IPS DF 6.9 (cell line): ENCODE measurements at regions not wholly inside any gene's neighbourhood (a gene's known extent, or its start where the extent isn't known, plus 50 kb on each side); places are given as distances from the start of the nearest gene placed in this dataset.

Source experiments
- DNase-seq: peaks from one replicate; pipeline ENCODE4 v3.0.0-alpha.2; 2013; ENCODE audit warnings: low read depth, low spot score
- H3K27ac ChIP-seq: one replicate; pipeline ENCODE4 v1.5.1; 2013; ENCODE audit warnings: low read length, control low read depth
- H3K27me3 ChIP-seq: 2 replicates; pipeline ENCODE4 v1.6.1; 2013; ENCODE audit warnings: mild to moderate bottlenecking, low read length; ENCODE audit not compliant: control insufficient read depth, insufficient read depth
- H3K36me3 ChIP-seq: 2 replicates; pipeline ENCODE4 v1.6.1; 2013; ENCODE audit warnings: low read length; ENCODE audit not compliant: control insufficient read depth, insufficient read depth
- H3K4me1 ChIP-seq: 2 replicates; pipeline ENCODE4 v1.6.1; 2013; ENCODE audit warnings: low read length; ENCODE audit not compliant: control insufficient read depth, insufficient read depth
- H3K4me3 ChIP-seq: 2 replicates; pipeline ENCODE4 v1.5.1; 2013; ENCODE audit warnings: mild to moderate bottlenecking, low read length
- H3K9me3 ChIP-seq: 2 replicates; pipeline ENCODE4 v1.6.1; 2013; ENCODE audit warnings: low read length, inconsistent platforms; ENCODE audit not compliant: control insufficient read depth, insufficient read depth
- WGBS: extraction: QIAGEN DNeasy Blood & Tissue Kit; methylation state at CpG from one replicate; pipeline ENCODE4 v1.1.7; 2013; ENCODE audit warnings: mixed read lengths, missing lambda C conversion rate; ENCODE audit not compliant: insufficient read length, insufficient coverage; 5-methylcytosine and 5-hydroxymethylcytosine counted together

DNA sequence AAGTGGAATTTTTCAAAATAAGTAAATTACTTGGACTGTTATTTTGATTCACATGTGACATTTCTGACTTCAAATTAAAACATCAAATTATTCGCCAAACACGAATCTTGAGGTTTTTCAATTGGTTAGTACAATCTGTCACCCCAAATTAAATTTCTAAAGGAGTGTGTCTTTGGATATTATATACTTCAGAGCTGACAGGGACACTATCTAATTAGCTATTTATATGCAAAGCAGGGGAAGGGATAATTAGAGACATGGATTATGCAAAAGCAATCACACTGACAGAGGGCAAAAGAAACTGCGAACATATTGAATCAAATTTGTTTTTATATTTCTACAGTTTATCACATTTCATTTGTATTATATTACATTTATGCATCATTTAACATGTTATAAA, 433.0 kb downstream of the KIF2B start:
- WGBS: no CpG with 5 or more reads among the region's 3 CpGs
- Histone ChIP-seq H3K9me3 (no peaks in the 10 kb centered on the region), H3K4me1 (no peaks in the 10 kb centered on the region), H3K4me3 (no peak overlapping the region), H3K27me3 (no peaks in the 10 kb centered on the region), H3K36me3 (no peaks in the 10 kb centered on the region), H3K27ac (no peak overlapping the region)
- no peak for DNase-seq

DNA sequence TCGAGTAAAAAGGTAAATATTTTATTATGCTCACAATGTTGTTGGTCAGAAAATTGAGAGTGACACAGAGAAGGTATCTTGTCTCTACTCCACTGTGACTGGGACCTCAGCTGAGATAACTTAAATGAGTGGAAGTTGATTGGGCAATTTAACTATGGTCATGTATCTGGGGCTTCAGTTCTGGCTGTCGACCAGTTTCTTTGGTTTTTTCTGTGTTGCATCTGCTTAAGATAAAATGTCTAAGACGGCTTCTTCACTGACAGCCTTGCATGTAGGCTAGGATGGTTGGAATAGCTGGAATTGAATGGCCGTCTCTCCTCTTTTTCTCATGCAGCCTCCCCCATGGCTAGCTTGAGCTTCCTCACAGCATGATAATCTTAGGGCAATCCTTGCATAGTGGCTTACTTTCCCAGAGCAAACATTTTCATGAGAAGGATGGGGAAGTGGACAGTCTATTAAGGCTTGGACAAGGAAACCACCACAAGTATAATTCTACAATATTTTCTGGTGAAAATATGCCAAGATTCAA, 433.7 kb downstream of the KIF2B start:
- DNase-seq: peak; percentile 27
- WGBS: no CpG with 5 or more reads among the region's 4 CpGs
- Histone ChIP-seq H3K27ac (no peak overlapping the region), H3K4me3 (no peak overlapping the region), H3K4me1 (no peaks in the 10 kb centered on the region), H3K9me3 (no peaks in the 10 kb centered on the region), H3K36me3 (no peaks in the 10 kb centered on the region), H3K27me3 (no peaks in the 10 kb centered on the region)

DNA sequence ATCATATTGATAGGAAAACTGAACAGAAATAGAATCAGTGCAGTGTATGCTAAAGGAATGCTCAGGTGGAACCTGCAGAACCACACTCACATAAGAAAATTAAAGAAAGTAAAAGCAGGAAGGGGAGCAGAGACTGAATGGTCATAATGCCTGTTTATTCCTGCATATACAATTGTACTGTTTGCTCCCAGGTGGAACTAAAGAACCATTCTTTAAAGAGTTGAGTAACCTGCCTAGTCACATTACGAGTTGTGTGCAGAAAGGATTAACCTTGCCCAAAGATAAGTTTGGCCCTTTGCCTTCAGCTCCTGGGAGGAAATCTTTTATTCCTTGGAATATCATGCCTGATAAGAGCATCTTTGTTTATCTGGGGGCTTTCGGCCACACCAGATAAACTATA, 434.7 kb downstream of the KIF2B start:
- no peak overlapping the region for H3K27ac ChIP-seq
- H3K4me3 ChIP-seq: no peak overlapping the region
- no CpG with 5 or more reads among the region's 2 CpGs for WGBS
- no peaks in the 10 kb centered on the region for H3K4me1 ChIP-seq
- no peaks in the 10 kb centered on the region for H3K9me3 ChIP-seq
- H3K27me3 ChIP-seq: no peaks in the 10 kb centered on the region
- no peaks in the 10 kb centered on the region for H3K36me3 ChIP-seq
- no peak for DNase-seq

DNA sequence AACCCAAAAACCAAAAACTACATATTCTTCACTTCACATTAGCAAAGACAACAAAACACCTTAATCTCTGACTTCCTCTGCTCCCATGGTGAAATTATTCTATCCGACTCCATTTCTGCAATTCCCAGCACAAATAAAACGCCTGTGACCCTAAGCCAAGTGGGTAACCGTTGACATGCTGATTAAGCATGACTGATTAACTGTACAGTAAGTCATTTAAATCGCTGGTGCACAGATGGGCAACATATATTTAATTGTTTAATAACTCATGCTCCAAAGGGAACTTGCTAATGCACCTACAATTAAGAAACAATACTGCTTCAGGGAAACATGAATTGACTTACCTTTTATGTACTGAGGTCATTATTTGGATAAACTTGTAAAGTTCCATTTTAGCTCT, 436.7 kb downstream of the KIF2B start:
- DNase-seq: no peak
- H3K27me3 ChIP-seq: no peaks in the 10 kb centered on the region
- H3K4me1 ChIP-seq: no peaks in the 10 kb centered on the region
- no peaks in the 10 kb centered on the region for H3K36me3 ChIP-seq
- no peaks in the 10 kb centered on the region for H3K9me3 ChIP-seq
- no CpG with 5 or more reads among the region's 4 CpGs for WGBS
- no peak overlapping the region for H3K4me3 ChIP-seq
- H3K27ac ChIP-seq: no peak overlapping the region

DNA sequence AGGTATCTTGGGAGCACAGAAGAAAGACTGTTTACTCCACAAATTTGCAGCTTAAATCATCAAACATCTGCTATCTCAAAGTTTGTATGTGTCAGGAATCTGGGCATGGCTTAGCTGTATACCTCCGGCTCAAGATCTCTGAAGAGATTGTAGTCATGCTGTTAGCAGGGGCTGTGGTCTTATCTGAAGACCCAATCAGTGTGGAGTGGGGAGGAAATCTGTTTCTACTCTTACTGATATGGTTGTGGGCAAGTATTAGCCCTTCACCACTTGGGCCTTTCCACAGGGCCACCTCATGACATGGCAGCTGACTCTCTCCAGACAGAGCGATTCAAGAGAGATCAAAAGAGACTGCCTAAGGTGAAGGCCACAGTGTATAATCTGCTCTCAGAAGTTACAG, 438.7 kb downstream of the KIF2B start:
- Histone ChIP-seq H3K4me1 (no peaks in the 10 kb centered on the region), H3K27me3 (no peaks in the 10 kb centered on the region), H3K4me3 (no peak overlapping the region), H3K36me3 (no peaks in the 10 kb centered on the region), H3K9me3 (no peaks in the 10 kb centered on the region), H3K27ac (no peak overlapping the region)
- DNase-seq: no peak
- no CpG with 5 or more reads among the region's 2 CpGs for WGBS

DNA sequence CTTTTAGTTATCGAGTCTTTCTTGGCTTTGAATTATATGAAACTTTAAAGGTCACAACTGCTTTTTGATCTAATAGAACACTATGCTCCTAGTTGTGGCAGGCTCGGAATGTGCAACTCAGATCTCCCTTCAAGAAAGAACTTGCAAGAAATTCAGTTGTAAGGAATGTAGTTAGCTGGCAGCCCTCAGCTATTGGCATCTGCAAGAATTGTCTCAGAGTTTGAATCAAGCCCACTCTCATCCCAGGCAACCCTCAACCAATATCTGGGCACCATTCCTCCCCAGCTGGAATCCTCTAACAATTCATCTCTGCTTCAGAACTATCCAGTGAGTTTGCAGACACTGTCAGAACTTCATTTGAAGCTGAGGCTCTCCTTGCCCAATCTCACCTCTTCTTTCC, 447.2 kb downstream of the KIF2B start:
- Histone ChIP-seq H3K9me3 (no peaks in the 10 kb centered on the region), H3K4me3 (no peak overlapping the region), H3K36me3 (no peaks in the 10 kb centered on the region), H3K27me3 (no peaks in the 10 kb centered on the region), H3K27ac (no peak overlapping the region), H3K4me1 (peaks cover 2% of the 10 kb centered on the region; the same call in 1 of the 2 replicates)
- no peak for DNase-seq
- WGBS: no CpG with 5 or more reads among the region's 2 CpGs

DNA sequence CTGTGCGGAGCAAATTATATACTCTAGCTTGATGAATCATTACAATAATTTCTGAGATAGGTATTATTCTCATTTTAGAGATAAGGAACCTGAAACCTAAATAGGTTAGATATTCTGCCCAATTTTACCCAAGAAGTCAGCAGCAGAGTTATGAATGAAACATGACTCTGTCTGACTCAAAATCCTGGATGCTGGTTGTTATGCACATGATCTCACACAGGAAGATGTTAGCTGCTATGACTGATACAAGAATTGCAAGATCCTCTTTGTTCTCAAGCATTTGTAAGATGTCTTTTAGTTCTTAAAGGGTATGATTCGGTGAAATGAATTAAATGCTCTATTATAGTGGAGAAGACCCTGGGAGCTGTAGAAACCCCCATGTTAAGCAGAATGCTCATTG, 447.8 kb downstream of the KIF2B start:
- no CpG with 5 or more reads among the region's 2 CpGs for WGBS
- Histone ChIP-seq H3K4me1 (peaks cover 2% of the 10 kb centered on the region; the same call in 1 of the 2 replicates), H3K4me3 (no peak overlapping the region), H3K36me3 (no peaks in the 10 kb centered on the region), H3K27me3 (no peaks in the 10 kb centered on the region), H3K9me3 (no peaks in the 10 kb centered on the region), H3K27ac (no peak overlapping the region)
- no peak for DNase-seq

DNA sequence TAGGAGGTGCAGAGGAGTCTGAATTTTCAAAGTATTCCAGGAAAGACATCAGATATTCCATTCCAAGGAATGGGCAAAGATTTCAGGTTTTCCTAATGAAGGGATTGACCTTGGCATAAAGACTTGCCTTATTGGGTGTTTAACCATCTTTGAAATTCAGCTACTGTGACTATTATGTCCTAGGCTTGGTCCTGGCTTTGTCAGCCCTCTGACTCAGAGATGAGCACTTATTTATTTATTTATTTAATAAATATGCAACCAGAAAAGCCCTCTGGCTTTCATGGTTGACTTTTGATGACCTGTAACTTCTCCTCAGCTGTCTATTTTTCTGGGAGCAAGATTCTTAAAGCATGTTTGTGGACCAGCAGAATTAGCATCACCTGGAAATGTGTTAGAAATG, 455.1 kb downstream of the KIF2B start:
- no peak for DNase-seq
- H3K4me1 ChIP-seq: peaks cover 2% of the 10 kb centered on the region; the same call in 1 of the 2 replicates
- no peaks in the 10 kb centered on the region for H3K36me3 ChIP-seq
- no peaks in the 10 kb centered on the region for H3K9me3 ChIP-seq
- H3K4me3 ChIP-seq: no peak overlapping the region
- no peaks in the 10 kb centered on the region for H3K27me3 ChIP-seq
- H3K27ac ChIP-seq: no peak overlapping the region

DNA sequence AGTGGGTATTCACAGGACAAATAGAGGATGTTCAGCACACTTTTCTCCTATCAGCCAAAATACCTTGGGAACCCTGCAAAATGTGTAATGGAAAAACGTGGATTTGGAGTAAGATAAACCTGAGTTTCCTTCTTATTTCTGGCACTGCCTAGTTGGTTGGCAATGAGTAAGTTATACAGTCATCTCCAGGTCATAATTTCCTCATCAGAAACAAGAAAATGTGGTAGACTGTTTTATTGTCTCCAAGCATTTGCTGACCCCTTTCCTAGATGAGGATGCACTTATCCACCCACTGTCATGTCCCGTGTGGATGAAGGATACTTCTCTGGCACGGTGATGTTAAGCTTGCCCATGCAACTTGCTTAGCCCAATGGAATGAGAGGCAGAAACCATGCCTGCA, 458.0 kb downstream of the KIF2B start:
- DNase-seq: no peak
- Histone ChIP-seq H3K9me3 (no peaks in the 10 kb centered on the region), H3K36me3 (no peaks in the 10 kb centered on the region), H3K27me3 (no peaks in the 10 kb centered on the region), H3K4me1 (no peaks in the 10 kb centered on the region), H3K27ac (no peak overlapping the region), H3K4me3 (no peak overlapping the region)
- WGBS: no CpG with 5 or more reads among the region's 3 CpGs

DNA sequence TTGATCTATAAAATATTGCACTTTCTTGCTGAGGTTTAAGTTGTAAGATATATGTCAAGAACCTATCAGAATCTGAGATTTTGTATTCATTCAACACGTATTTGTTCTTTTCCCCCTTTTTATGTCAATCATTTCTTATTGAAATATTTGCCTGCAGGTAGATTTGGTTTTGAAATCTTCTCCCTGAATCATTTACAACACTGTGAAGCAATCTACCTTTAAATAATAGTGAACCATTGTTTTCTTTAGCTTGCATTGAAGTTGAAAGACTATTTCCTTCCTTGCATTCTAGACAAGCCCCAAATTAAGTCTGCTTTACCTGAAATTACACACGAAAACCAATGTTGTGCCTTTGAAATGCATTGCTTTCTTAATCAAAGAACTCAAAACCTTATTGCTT, 460.2 kb downstream of the KIF2B start:
- Histone ChIP-seq H3K36me3 (no peaks in the 10 kb centered on the region), H3K4me1 (no peaks in the 10 kb centered on the region), H3K4me3 (no peak overlapping the region), H3K27me3 (no peaks in the 10 kb centered on the region), H3K9me3 (no peaks in the 10 kb centered on the region; the same call in 1 of the 2 replicates), H3K27ac (no peak overlapping the region)
- DNase-seq: no peak
- WGBS: no CpG with 5 or more reads among the region's 2 CpGs

DNA sequence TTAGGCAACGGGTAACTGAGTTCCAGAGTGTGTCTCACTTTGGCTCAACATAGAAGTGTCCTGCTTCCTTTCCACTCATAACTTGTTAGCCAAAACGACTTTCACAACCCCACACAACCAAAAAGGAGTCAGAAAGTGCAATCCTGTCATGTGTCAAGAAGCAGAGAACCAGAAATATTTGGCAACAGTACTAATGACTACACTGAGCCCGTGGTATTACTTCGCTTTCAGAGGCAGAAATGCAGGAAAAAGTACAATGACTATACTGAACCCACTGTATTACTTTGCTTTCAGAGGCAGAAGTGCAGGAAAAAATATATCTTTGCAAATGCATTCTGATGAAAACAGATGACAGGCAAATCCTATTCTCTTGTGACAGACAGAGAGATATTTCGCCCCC, 484.6 kb downstream of the KIF2B start:
- DNase-seq: no peak
- H3K27me3 ChIP-seq: no peaks in the 10 kb centered on the region
- H3K4me3 ChIP-seq: no peak overlapping the region
- WGBS: no CpG with 5 or more reads among the region's 5 CpGs
- H3K36me3 ChIP-seq: no peaks in the 10 kb centered on the region
- H3K9me3 ChIP-seq: no peaks in the 10 kb centered on the region
- no peaks in the 10 kb centered on the region for H3K4me1 ChIP-seq
- no peak overlapping the region for H3K27ac ChIP-seq
